Smooth muscle cell (in vitro differentiated cells): ENCODE measurements at regions not wholly inside any gene's neighbourhood (a gene's known extent, or its start where the extent isn't known, plus 50 kb on each side); places are given as distances from the start of the nearest gene placed in this dataset.
"Not testable (repeated sequence)": the region's sequence is repeated elsewhere in the genome, so short reads cannot be mapped to it uniquely, and the experiment has no call there.

Experiments
- DNase-seq: peaks from one replicate; lab custom pipeline; 2025; ENCODE audit not compliant: unreplicated experiment; lab: John Stamatoyannopoulos, UW
- H2AFZ ChIP-seq: fragments of 200-600 bp; sonication (generic); 2 replicates; pipeline ENCODE4 v1.6.0; 2016; ENCODE audit warnings: antibody characterized with exemption, low read depth, mild to moderate bottlenecking
- H3F3A ChIP-seq: fragments of 200-600 bp; sonication (generic); 2 replicates; pipeline ENCODE4 v1.6.0; 2017; ENCODE audit warnings: antibody characterized with exemption, low read depth
- H3K27ac ChIP-seq: fragments of 200-600 bp; sonication (generic); 2 replicates; pipeline ENCODE4 v1.5.1; 2016; ENCODE audit warnings: low read depth, mild to moderate bottlenecking
- H3K27me3 ChIP-seq: fragments of 200-600 bp; sonication (generic); 2 replicates; pipeline ENCODE4 v1.6.1; 2016; ENCODE audit warnings: low read depth, mild to moderate bottlenecking
- H3K36me3 ChIP-seq: fragments of 200-600 bp; sonication (generic); 2 replicates; pipeline ENCODE4 v1.5.1; 2016; ENCODE audit warnings: low read depth
- H3K4me1 ChIP-seq: fragments of 200-600 bp; sonication (generic); 2 replicates; pipeline ENCODE4 v1.5.1; 2016; ENCODE audit warnings: low read depth
- H3K4me2 ChIP-seq: fragments of 200-600 bp; sonication (generic); 2 replicates; pipeline ENCODE4 v1.6.0; 2016; ENCODE audit warnings: mild to moderate bottlenecking
- H3K4me3 ChIP-seq: fragments of 200-600 bp; sonication (generic); 2 replicates; pipeline ENCODE4 v1.5.1; 2016; ENCODE audit warnings: mild to moderate bottlenecking
- H3K79me2 ChIP-seq: fragments of 200-600 bp; sonication (generic); 2 replicates; pipeline ENCODE4 v1.6.0; 2016; ENCODE audit warnings: low read depth, mild to moderate bottlenecking
- H3K9ac ChIP-seq: fragments of 200-600 bp; sonication (generic); 2 replicates; pipeline ENCODE4 v1.6.0; 2016; ENCODE audit warnings: low read depth
- H3K9me3 ChIP-seq: fragments of 200-600 bp; sonication (generic); replicated peaks from 2 replicates; pipeline ENCODE4 v1.5.1; 2016; ENCODE audit warnings: low read depth
- H4K20me1 ChIP-seq: fragments of 200-600 bp; sonication (generic); 2 replicates; pipeline ENCODE4 v1.6.0; 2016; ENCODE audit warnings: low read depth
- WGBS: methylation state at CpG from one replicate; pipeline ENCODE4 v1.1.7; 2016; ENCODE audit warnings: low lambda C conversion rate; 5-methylcytosine and 5-hydroxymethylcytosine counted together
- TF ChIP-seq, protein P1 (sequence below): fragments of 200-600 bp; sonication (generic); IDR thresholded peaks from 2 replicates; pipeline ENCODE4 v1.5.1; 2017; ENCODE audit warnings: borderline replicate concordance, mild to moderate bottlenecking, antibody characterized with exemption; ENCODE audit not compliant: insufficient read depth, poor library complexity, severe bottlenecking

DNA sequence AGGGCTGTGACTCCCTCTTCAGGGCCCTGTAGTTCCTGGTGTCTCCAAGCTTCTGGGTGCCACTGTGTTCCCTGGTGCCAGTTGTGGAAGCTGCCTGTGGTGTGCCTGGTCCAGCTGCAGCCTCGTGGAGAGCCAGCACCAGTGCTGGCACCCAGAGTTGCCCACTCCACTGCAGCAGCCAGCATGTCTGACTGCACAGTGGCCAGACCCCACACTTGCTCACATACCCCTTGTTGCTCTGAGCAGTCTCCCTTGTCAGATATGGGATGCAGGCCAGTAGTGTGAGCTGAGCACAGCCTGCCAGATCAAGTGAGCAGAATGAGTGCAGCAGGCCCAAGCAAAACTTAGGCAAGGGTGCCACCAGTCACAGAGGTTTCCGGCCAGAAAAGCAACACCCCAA, 108.6 kb downstream of the ZMAT1 start:
- no peak for DNase-seq
- Histone ChIP-seq H3K9ac (no peak overlapping the region), H2AFZ (no peak overlapping the region), H3K79me2 (no peaks in the 10 kb centered on the region), H3K27me3 (no peaks in the 10 kb centered on the region), H3K27ac (no peak overlapping the region), H3K4me1 (no peaks in the 10 kb centered on the region), H3K36me3 (no peaks in the 10 kb centered on the region), H4K20me1 (no peaks in the 10 kb centered on the region), H3K4me2 (no peak overlapping the region), H3K9me3 (no peaks in the 10 kb centered on the region), H3F3A (no peaks in the 10 kb centered on the region), H3K4me3 (no peak overlapping the region)
- WGBS: 45% methylated on average over 2 of the region's 2 CpGs
- TF ChIP-seq, protein P1, sequence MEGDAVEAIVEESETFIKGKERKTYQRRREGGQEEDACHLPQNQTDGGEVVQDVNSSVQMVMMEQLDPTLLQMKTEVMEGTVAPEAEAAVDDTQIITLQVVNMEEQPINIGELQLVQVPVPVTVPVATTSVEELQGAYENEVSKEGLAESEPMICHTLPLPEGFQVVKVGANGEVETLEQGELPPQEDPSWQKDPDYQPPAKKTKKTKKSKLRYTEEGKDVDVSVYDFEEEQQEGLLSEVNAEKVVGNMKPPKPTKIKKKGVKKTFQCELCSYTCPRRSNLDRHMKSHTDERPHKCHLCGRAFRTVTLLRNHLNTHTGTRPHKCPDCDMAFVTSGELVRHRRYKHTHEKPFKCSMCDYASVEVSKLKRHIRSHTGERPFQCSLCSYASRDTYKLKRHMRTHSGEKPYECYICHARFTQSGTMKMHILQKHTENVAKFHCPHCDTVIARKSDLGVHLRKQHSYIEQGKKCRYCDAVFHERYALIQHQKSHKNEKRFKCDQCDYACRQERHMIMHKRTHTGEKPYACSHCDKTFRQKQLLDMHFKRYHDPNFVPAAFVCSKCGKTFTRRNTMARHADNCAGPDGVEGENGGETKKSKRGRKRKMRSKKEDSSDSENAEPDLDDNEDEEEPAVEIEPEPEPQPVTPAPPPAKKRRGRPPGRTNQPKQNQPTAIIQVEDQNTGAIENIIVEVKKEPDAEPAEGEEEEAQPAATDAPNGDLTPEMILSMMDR: no peak

DNA sequence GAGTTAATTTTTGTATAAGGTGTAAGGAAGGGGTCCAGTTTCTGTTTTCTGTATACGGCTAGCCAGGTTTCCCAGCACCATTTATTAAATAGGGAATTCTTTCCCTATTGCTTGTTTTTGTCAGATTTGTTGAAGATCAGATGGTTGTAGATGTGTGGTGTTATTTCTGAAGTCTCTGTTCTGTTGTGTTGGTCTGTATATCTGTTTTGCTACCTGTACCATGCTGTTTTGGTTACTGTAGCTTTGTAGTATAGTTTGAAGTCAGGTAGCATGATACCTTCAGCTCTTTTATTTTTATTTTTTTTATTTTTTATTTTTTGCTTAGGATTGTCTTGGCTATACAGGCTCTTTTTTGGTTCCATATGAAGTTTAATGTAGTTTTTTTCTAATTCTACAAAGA, 114.1 kb downstream of the ZMAT1 start:
- not testable (repeated sequence) for H4K20me1 ChIP-seq, H3K4me1 ChIP-seq, H2AFZ ChIP-seq, H3F3A ChIP-seq, H3K9ac ChIP-seq, H3K79me2 ChIP-seq, DNase-seq, H3K4me3 ChIP-seq, H3K9me3 ChIP-seq, H3K36me3 ChIP-seq, H3K4me2 ChIP-seq, H3K27me3 ChIP-seq, H3K27ac ChIP-seq
- WGBS: 88% methylated on average over 1 of the region's 1 CpG

DNA sequence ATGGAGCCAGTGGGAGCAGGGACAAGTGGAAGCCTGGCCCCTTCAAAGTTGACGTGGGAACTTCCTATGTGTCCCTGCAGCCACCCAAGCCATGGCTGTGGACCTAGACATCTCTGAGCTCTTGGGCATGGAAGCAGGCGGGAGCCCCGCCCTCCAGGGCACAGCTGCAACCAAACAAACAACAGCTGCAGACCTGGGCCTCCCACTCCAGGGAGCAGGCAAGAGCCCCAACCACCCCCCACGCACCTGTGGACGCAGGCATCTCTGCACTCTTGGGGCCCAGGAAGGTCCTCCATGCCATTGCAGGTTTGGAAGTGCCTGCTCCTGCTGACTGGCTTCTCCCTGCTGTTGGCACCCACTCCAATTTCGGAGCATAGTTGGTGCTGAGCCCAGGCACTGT, 118.6 kb downstream of the ZMAT1 start:
- no peak overlapping the region for H3K4me3 ChIP-seq
- WGBS: 73% methylated on average over 6 of the region's 6 CpGs

DNA sequence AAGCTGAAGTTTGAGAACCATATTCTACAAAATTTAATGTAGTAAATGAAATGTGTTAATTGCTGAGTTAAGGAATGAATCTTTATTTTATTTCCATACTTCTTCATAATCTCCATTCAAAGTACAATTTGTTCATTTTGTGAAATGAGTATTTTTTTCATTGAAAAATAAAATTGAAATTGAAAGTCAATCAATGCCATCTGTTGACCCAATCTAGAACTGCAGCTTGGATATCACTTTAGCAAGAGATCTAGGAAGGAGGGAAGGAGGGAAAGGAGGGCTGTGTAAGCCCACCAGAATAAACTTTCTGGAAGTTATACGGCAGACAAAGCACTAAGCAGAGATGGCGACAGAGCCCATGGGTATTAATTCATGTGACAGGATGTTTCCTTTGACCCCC, 128.4 kb downstream of the ZMAT1 start:
- DNase-seq: no peak
- 39% methylated on average over 2 of the region's 2 CpGs for WGBS
- H3K4me1 ChIP-seq: no peaks in the 10 kb centered on the region
- H3K27me3 ChIP-seq: no peaks in the 10 kb centered on the region
- H3K4me3 ChIP-seq: no peak overlapping the region
- no peak overlapping the region for H3K27ac ChIP-seq
- no peaks in the 10 kb centered on the region for H3K36me3 ChIP-seq
- no peak overlapping the region for H3K4me2 ChIP-seq
- H2AFZ ChIP-seq: no peak overlapping the region
- no peaks in the 10 kb centered on the region for H3F3A ChIP-seq
- TF ChIP-seq, protein P1: peak; percentile 49
- no peaks in the 10 kb centered on the region for H4K20me1 ChIP-seq
- H3K79me2 ChIP-seq: no peaks in the 10 kb centered on the region
- no peak overlapping the region for H3K9ac ChIP-seq
- H3K9me3 ChIP-seq: no peaks in the 10 kb centered on the region

More for the DNA sequence above, 118.6 kb downstream of the ZMAT1 start:
- H3K9ac ChIP-seq: no peak overlapping the region
- no peaks in the 10 kb centered on the region for H3K36me3 ChIP-seq
- no peak overlapping the region for H3K4me2 ChIP-seq
- no peaks in the 10 kb centered on the region for H3K4me1 ChIP-seq
- no peaks in the 10 kb centered on the region for H3K79me2 ChIP-seq
- H3K27ac ChIP-seq: no peak overlapping the region
- no peaks in the 10 kb centered on the region for H3K27me3 ChIP-seq
- H4K20me1 ChIP-seq: no peaks in the 10 kb centered on the region
- DNase-seq: no peak
- no peak overlapping the region for H2AFZ ChIP-seq
- H3K9me3 ChIP-seq: no peaks in the 10 kb centered on the region
- no peaks in the 10 kb centered on the region for H3F3A ChIP-seq
- TF ChIP-seq, protein P1: no peak
